Central memory CD8-positive, alpha-beta T cell (primary cell): ENCODE measurements at regions not wholly inside any gene's neighbourhood (a gene's known extent, or its start where the extent isn't known, plus 50 kb on each side); places are given as distances from the start of the nearest gene placed in this dataset.
"Not testable (repeated sequence)": the region's sequence is repeated elsewhere in the genome, so short reads cannot be mapped to it uniquely, and the experiment has no call there.

ENCODE experiments used
- ATAC-seq: fragments of 150-1000 bp; cut with Tn5 transposase; replicated peaks from 2 replicates; pipeline ENCODE4 v1.10.0; 2022; ENCODE audit warnings: mild to moderate bottlenecking, moderate FRiP score, moderate number of reproducible peaks; ENCODE audit not compliant: poor library complexity, severe bottlenecking; ENCODE audit errors: extremely low read depth
- DNase-seq, 2 donors: peaks; one replicate each; pipeline ENCODE4 v3.0.0; 2021; ENCODE audit warnings: low spot score in 2 of 2
- H3K27ac Mint-ChIP-seq: one replicate; pipeline ENCODE4 v1.8.0; 2022; ENCODE audit warnings: low read depth, mild to moderate bottlenecking, moderate library complexity, mixed read lengths
- H3K27me3 Mint-ChIP-seq: one replicate; pipeline ENCODE4 v1.8.0; 2022; ENCODE audit warnings: mixed read lengths
- H3K36me3 Mint-ChIP-seq: one replicate; pipeline ENCODE4 v1.8.0; 2022; ENCODE audit warnings: mild to moderate bottlenecking, moderate library complexity, mixed read lengths; ENCODE audit not compliant: insufficient read depth
- H3K4me1 Mint-ChIP-seq: one replicate; pipeline ENCODE4 v1.8.0; 2022; ENCODE audit warnings: mixed read lengths
- H3K4me3 Mint-ChIP-seq: one replicate; pipeline ENCODE4 v1.8.0; 2022; ENCODE audit warnings: mild to moderate bottlenecking, moderate library complexity, mixed read lengths
- H3K9me3 Mint-ChIP-seq: one replicate; pipeline ENCODE4 v1.8.0; 2022; ENCODE audit warnings: mixed read lengths

GRCh38 chr13:44866411-44866911, 122.8 kb downstream of the NUFIP1 start:
- H3K4me3 Mint-ChIP-seq, result no peak overlapping the region
- peaks cover 5% of the 10 kb centered on the region for H3K4me1 Mint-ChIP-seq
- ATAC-seq, result no peak
- no peak for DNase-seq
- H3K27ac Mint-ChIP-seq, result no peak overlapping the region
- peaks cover 6% of the 10 kb centered on the region for H3K9me3 Mint-ChIP-seq
- peaks cover 8% of the 10 kb centered on the region for H3K27me3 Mint-ChIP-seq
- H3K36me3 Mint-ChIP-seq, result no peaks in the 10 kb centered on the region

- Mint-ChIP-seq H3K27me3 (peaks cover 4% of the 10 kb centered on the region), H3K4me3 (no peak overlapping the region), H3K36me3 (no peaks in the 10 kb centered on the region), H3K9me3 (peaks cover 6% of the 10 kb centered on the region), H3K27ac (no peak overlapping the region), H3K4me1 (peaks cover 5% of the 10 kb centered on the region)
- no peak for ATAC-seq
- no peak for DNase-seq
These were observed 123.4 kb downstream of the NUFIP1 start for GRCh38 chr13:44865722-44866410.

GRCh38 chr13:44863641-44864040, 125.6 kb downstream of the NUFIP1 start:
- H3K9me3 Mint-ChIP-seq, H3K4me3 Mint-ChIP-seq, DNase-seq, H3K4me1 Mint-ChIP-seq, H3K27ac Mint-ChIP-seq, H3K36me3 Mint-ChIP-seq, ATAC-seq: not testable (repeated sequence)
- peaks cover 18% of the 10 kb centered on the region for H3K27me3 Mint-ChIP-seq

- DNase-seq, result no peak
- peaks cover 50% of the 10 kb centered on the region for H3K27me3 Mint-ChIP-seq
- no peak for ATAC-seq
- no peak overlapping the region for H3K27ac Mint-ChIP-seq
- no peaks in the 10 kb centered on the region for H3K9me3 Mint-ChIP-seq
- no peak overlapping the region for H3K4me3 Mint-ChIP-seq
- H3K36me3 Mint-ChIP-seq, result no peaks in the 10 kb centered on the region
- H3K4me1 Mint-ChIP-seq, result no peaks in the 10 kb centered on the region
These were observed 128.8 kb downstream of the NUFIP1 start for GRCh38 chr13:44860454-44860853.

- Mint-ChIP-seq H3K4me3 (no peak overlapping the region), H3K27ac (no peak overlapping the region), H3K36me3 (no peaks in the 10 kb centered on the region), H3K4me1 (no peaks in the 10 kb centered on the region), H3K9me3 (no peaks in the 10 kb centered on the region), H3K27me3 (peaks cover 64% of the 10 kb centered on the region)
- ATAC-seq, result no peak
- DNase-seq, result no peak
These were observed 131.5 kb downstream of the NUFIP1 start for GRCh38 chr13:44857736-44858135.

GRCh38 chr13:44857061-44857460, 132.2 kb downstream of the NUFIP1 start:
- DNase-seq (no peak), ATAC-seq (no peak)
- no peaks in the 10 kb centered on the region for H3K9me3 Mint-ChIP-seq
- H3K4me3 Mint-ChIP-seq, result no peak overlapping the region
- H3K27me3 Mint-ChIP-seq, result peaks cover 64% of the 10 kb centered on the region
- H3K27ac Mint-ChIP-seq, result no peak overlapping the region
- H3K4me1 Mint-ChIP-seq, result no peaks in the 10 kb centered on the region
- no peaks in the 10 kb centered on the region for H3K36me3 Mint-ChIP-seq

GRCh38 chr13:44855860-44856259, 133.4 kb downstream of the NUFIP1 start:
- H3K9me3 Mint-ChIP-seq, result no peaks in the 10 kb centered on the region
- DNase-seq (no peak), ATAC-seq (no peak)
- H3K27me3 Mint-ChIP-seq, result peaks cover 62% of the 10 kb centered on the region
- no peaks in the 10 kb centered on the region for H3K36me3 Mint-ChIP-seq
- no peak overlapping the region for H3K27ac Mint-ChIP-seq
- no peak overlapping the region for H3K4me3 Mint-ChIP-seq
- H3K4me1 Mint-ChIP-seq, result no peaks in the 10 kb centered on the region

GRCh38 chr13:44854313-44855060, 134.8 kb downstream of the NUFIP1 start:
- Mint-ChIP-seq H3K36me3 (no peaks in the 10 kb centered on the region), H3K27me3 (peaks cover 56% of the 10 kb centered on the region), H3K4me3 (no peak overlapping the region), H3K9me3 (no peaks in the 10 kb centered on the region), H3K4me1 (no peaks in the 10 kb centered on the region), H3K27ac (no peak overlapping the region)
- DNase-seq (no peak), ATAC-seq (no peak)

GRCh38 chr13:44853641-44854040, 135.6 kb downstream of the NUFIP1 start:
- DNase-seq, result no peak
- H3K36me3 Mint-ChIP-seq, result no peaks in the 10 kb centered on the region
- H3K27me3 Mint-ChIP-seq, result peaks cover 57% of the 10 kb centered on the region
- no peak for ATAC-seq
- no peaks in the 10 kb centered on the region for H3K9me3 Mint-ChIP-seq
- H3K4me1 Mint-ChIP-seq, result no peaks in the 10 kb centered on the region
- no peak overlapping the region for H3K27ac Mint-ChIP-seq
- H3K4me3 Mint-ChIP-seq, result no peak overlapping the region

GRCh38 chr13:44848920-44849676, 140.2 kb downstream of the NUFIP1 start:
- Mint-ChIP-seq H3K9me3 (no peaks in the 10 kb centered on the region), H3K27me3 (peaks cover 32% of the 10 kb centered on the region), H3K4me1 (no peaks in the 10 kb centered on the region), H3K36me3 (no peaks in the 10 kb centered on the region), H3K4me3 (no peak overlapping the region), H3K27ac (no peak overlapping the region)
- ATAC-seq (no peak), DNase-seq (no peak)

GRCh38 chr13:44845281-44846058, 143.8 kb downstream of the NUFIP1 start:
- peaks cover 32% of the 10 kb centered on the region for H3K27me3 Mint-ChIP-seq
- not testable (repeated sequence) for DNase-seq, H3K36me3 Mint-ChIP-seq, H3K9me3 Mint-ChIP-seq, ATAC-seq, H3K4me1 Mint-ChIP-seq, H3K27ac Mint-ChIP-seq, H3K4me3 Mint-ChIP-seq

- Mint-ChIP-seq H3K9me3 (no peaks in the 10 kb centered on the region), H3K36me3 (no peaks in the 10 kb centered on the region), H3K27me3 (peaks cover 32% of the 10 kb centered on the region), H3K27ac (no peak overlapping the region), H3K4me3 (no peak overlapping the region), H3K4me1 (no peaks in the 10 kb centered on the region)
- DNase-seq, result no peak
- no peak for ATAC-seq
These were observed 144.5 kb downstream of the NUFIP1 start for GRCh38 chr13:44844786-44845185.
